NCI-H1436 treated with DMSO at 0.1 percent for 48 hours (cell line): ENCODE measurements at regions not wholly inside any gene's neighbourhood (a gene's known extent, or its start where the extent isn't known, plus 50 kb on each side); places are given as distances from the start of the nearest gene placed in this dataset.

Experiments
- DNase-seq: peaks from one replicate; lab custom pipeline; 2025; lab: John Stamatoyannopoulos, UW

DNA sequence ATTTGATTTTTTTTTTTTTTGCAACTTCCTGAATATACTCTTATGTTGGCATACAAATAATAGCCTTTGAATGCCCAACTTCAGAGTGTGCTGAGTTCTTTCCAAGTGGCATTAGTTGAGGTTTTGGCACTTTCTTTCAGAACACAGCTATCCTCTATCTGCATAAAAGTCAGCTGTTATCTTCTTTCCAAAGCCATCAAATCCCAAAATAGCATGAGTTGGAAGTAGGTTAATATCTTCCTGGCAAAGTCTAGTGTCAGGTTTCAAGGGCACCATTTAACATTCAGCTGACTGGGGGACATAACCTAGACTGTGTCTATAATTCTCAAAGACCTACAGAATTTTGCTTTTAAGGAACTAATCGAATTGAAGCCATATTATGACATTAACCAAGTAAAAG, 223.9 kb downstream of the PLPP3 start:
- no peak for DNase-seq

DNA sequence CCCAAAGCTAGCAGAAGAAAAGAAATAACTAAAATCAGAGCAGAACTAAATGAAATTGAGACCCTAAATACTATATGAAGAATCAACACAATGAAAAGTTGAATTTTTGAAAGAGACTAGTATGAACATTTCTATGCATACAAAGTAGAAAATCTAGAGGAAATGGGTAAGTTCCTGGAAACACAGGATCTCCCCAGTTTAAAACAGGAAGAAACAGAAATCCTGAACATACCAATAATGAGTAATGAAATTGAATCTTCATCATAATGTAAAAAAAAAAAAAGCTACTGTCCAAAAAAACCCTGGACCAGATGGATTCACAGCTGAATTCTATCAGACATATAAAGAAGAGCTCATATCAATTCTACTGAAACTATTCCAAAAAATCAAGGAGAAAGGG, 233.5 kb downstream of the PLPP3 start:
- DNase-seq, result no peak

DNA sequence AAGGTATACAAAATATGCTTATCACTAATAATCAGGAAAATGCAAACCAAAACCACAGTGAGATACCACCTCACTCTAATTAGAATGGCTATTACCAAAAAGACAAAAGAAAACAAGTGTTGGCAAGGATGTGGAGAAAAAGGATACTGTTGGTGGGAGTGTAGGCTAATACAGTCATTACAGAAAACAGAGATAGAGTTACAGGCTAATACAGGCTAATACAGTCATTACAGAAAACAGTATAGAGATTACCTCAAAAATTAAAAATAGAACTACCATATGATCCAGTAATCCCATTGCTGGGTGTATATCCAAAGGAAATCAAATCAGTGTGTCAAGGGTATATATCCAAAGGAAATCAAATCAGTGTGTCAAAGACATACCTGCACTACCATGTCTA, 238.4 kb downstream of the PLPP3 start:
- DNase-seq, result no peak

DNA sequence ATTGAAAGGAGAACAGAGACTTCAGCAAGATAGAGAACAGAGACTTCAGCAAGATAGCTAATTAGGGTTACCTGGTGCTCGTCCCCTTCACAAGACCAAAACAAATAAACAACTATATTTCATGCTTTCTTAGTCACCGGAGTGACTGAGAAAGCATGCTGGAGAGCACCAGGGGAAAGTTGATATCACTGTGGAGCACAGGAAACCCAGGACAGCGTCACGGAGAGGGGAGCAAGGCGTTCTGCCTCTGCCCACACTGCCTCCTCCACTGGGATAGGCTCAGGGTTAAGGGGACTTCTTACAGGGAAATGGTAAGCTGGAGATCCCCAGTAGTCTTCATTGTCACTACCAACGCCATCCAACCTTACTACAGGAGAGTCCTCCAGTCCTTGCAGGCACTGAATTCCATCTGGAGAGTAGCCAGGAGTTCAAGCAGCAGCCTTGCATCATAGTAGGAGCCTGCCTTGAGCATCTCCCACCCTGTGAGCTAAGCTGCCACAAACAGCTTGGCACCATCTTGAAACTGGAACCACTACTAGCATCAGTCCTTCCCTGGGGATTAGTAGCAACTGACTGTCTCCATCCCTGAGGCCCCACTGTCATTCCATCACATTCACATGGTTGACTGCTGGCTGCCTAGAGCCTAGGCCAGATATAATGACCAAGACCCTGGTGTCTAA, 239.4 kb downstream of the PLPP3 start:
- no peak for DNase-seq

DNA sequence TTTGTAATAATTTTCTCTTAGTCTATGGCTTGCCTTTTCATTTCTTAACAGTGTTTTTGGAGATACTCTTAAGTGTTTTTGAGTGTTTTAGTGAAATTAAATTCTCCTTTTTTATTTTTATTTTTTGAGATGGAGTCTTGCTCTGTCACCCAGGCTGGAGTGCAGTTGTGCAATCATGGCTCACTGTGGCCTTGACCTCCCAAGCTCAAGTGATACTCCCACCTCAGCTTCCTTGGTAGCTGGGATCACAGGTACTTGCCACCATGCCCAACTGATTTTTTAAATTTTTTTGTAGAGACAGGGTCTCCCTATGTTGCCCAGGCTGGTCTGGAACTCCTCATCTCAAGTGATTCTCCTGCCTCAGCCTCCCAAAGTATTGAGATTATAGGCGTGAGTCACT, 240.3 kb downstream of the PLPP3 start:
- DNase-seq, result no peak

DNA sequence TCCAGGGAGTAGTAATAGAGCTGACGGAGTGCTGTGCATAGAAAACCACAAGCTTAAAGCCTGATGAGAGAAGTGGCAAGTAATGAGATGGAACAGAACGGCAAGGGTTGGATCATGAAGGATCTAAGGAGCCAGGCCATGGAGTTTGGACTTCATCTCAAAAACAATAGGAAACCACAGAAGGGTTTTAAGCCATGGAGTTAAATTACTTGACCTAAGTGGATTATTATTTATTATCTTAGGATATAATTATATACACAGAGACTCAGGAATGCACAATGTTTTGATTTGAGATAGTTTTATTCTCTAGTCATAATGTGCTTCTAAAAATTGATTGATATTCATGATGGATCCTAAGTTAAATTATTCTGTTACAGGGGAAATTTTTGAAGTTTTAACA, 242.4 kb downstream of the PLPP3 start:
- DNase-seq, result no peak

DNA sequence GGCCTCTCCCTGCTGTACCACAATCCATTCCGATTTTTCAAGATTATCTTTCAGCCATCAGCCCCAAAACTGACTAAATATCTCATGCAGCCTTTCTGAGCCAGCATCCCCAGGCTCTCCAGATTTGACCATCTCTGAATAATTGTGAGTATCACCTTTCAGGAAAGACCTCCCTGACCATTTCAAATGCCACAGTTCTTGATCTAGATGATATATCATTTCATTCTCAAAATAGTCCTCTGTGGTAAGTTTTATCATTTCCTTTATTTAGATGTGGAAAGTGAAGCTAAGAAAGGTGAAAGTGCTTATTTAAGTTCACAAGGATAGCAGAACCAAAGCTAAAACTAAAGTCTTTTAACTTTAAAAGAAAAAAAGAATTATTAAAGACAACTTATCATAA, 244.0 kb downstream of the PLPP3 start:
- DNase-seq, result no peak

DNA sequence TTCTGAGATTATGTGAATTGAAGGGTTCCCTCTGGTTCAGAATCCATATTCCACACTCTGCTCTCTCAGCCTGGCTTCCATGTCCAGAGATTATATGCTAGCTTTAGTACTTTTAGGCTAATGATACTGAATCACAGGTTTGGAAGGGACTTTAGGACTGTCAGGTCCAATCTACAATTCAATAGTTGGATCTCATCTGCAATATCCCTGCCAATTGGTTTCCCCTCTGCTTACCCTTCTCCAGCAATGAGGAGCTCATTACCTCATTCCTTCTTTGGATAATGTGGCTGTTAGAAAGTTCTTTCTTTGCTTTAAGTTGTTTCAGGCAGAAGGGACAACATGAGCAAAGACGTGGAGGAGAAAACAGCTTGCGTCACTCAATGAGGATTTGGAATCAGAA, 245.3 kb downstream of the PLPP3 start:
- no peak for DNase-seq

DNA sequence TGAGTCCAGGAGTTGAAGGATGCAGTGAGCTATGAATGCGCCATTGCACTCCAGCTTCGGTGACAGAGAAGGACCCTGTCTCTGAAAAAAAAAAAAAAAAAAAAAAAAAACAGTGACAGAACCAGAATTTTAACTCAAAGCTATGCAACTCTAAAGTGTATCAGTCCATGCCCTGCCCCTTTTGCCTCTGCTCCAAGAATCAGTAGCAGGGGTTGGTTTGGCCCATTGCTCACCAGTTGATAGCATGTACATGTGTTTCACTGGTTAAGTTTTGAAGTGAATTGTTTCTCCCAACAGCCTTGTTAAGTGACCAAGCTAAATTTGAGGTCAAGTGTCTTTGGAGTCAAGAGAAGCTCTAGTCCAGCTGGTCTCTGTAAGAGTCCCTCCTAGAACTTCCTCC, 245.9 kb downstream of the PLPP3 start:
- DNase-seq, result no peak

DNA sequence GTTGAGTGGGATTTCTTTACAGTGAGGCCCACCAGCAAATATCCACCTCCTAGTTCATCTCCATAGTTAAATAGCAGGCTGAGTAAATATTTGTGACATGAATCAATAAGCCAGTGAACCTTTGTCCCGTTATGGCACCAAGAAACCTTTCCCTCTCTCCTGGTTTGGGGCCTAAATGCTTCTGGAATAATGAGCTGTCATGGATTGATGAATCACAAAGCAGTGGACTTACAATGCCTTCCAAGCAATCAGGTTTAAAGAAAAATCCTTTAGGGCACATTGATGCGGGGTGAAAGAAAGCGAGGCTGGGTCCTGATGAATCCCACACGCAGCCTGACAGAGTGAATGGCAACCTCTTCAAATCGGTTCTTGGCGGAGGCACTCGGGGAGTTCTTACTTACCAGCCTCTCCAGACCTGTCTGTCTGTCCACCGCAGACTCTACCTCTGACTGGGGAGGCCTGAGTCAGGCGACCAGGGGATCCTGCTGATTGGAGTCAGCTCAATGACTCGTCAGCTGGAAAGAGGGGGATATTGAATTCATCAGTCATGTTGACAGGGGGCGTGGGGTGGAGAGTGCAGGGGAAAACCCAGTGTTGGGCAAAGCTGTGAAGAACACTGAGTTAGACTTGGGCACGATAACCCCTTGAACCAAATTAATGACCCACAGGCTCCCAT, 247.3 kb downstream of the PLPP3 start:
- DNase-seq, result no peak

DNA sequence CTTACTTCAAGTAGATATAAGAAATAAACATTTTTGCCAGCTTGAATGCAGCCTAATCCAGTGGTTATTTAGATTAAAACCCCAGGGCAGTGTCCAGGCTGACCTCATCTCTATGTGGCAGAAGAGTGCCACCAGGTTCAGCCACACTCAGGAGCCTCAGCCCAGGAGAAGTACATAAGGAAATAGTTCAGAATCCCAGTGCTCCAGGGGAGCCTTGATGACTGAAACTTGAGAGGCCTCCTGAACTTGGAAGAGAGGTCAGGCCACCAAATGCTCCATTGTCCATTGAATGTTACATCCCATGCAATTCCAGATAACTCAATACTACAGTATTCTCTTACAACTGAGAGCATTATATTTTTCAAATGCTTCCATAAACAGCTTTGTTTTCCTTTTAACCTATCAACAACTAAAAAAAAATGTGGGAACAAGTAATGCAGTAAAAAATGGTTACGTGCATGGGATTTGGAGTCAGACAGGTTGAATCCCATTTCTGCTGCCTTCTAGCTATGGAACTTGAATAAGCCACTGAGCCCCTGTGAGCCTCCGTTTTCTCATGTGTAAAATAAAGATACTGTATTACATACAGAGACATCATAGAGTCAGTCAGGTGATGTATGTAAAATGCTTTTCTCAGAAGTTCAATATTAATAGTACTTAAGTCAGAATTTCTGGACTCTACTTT, 248.0 kb downstream of the PLPP3 start:
- no peak for DNase-seq

DNA sequence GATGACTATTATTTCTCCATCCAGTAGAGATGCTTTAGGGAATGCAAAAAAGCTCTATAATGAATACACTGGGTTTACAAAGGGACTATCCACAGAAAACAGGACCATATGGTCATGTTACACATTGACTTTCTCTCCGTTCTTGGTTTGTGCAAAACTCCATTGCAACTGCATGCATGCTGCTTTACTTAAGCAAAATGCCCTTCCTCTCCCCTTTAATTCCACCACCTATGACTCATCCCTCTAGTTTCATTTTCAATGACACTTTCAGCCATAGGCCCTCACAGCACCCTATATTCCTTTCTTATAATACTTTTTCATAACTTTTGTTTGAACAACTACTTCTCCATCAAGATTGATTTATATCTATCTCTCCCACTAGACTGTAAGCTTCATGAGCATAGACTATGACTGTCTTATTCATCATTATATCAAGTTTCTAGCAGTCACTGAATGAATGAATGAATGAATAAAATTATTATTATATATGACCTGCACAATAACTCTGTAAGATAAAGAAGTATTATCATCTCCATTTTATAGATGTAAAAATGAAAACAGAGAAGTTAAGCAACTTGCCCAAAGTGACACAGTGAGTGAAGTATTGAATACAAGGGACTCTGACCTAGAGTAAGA, 248.9 kb downstream of the PLPP3 start:
- no peak for DNase-seq

DNA sequence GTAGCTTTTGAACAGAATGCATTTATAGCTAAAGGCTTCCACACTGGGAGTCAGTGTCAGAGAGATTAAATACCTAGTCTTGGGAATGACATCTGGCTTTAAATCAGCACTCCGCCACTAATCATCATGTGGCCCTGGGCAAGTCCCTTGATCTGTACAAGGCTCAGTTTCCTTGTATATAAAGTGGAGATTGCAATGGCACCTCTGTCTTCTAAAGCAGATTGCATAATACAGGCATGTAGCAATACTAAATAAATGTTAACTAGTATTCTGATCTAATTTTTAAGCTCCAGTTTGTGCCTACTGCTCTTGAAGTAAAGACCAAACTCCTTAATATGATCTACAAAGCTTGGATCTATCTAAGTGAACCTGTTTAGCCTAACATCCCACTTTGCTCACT, 249.4 kb downstream of the PLPP3 start:
- no peak for DNase-seq

DNA sequence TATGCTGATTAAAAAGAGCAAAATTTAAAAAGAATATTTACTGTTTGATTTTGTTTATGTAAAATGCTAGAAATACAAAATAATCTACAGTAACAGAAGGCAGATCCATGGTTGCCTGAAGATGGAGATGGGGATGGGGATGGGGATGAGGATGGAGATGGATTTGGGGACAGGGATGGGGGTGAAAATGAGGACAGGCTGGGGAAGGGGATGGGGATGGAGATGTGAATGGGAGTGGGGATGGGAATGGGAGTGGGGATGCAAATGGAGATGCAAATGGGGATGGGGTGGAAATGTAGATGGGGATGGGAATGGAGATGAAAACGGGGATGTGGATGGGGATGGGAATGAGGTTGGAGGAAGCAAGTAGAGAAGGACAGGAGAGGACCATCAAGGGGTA, 252.2 kb downstream of the PLPP3 start:
- DNase-seq, result no peak

DNA sequence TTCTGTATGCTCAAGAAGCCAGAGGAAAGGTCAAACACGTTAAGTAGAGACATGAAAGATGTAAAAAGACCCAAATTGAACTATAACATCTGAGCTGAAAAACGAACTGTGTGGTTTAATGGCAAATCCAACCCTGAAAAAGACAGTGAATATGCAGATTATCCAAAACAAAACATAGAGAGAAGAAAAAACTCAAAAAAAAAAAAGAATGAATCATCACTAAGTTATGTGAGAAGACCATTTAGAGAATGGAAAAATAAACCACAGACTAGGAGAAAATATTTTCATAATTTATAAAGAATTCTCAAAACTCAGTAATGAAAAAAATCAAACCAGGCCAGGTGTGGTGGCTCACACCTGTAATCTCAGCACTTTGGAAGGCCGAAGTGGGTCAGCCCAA, 253.3 kb downstream of the PLPP3 start:
- no peak for DNase-seq

DNA sequence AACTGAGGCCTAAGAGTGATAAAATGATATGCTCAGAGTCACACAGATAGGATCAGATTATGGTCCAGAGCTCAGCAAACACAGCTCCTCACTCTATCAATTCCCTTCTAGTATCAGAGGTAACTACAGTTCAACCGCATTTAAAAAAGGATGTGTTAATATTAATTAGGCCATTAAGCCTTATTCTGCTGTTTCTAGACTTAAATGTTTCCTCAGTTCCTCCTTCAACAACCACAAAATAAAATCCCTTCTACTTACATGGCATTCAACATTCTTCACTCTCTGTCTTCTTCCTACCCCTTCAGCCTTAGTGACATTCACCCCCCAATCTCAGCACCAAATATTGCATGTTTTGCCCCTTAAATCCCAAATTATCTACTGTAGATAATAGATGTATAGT, 254.9 kb downstream of the PLPP3 start:
- DNase-seq, result no peak

DNA sequence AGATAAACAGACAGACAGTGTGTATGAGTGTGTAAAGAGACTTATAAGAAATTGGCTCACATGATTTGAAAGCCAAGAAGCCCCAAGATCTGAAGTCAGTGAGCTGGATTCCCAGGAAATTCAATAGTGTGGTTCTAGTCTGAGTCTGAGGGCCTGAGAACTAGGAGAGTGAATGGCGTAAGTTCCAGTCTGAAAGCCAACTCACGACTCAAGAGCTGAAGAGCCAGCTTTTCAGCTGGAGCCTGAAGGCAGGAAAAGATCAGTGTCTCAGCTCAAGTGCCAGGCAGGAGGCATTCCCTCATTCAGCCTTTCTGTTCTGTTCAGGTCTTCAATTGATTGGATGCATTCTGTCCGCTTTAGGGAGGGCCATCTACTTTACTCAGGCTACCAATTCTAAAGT, 257.2 kb downstream of the PLPP3 start:
- DNase-seq, result no peak

DNA sequence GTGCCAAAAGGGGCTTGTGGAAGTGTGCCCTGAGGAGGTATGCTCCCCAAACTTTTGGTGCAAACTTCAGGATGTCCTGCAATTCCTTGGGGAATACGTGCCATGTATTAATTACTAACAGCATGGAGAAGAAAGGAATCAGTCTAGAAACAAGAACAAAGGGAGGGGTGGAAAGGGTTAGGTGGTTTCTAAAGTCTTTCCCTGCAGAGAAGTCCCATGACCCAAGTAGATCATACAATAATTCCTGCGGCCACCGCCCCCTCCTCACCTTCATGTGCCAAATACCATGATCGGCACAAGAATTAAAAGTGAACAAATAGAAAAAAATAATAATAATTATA, 258.2 kb downstream of the PLPP3 start:
- DNase-seq, result no peak

DNA sequence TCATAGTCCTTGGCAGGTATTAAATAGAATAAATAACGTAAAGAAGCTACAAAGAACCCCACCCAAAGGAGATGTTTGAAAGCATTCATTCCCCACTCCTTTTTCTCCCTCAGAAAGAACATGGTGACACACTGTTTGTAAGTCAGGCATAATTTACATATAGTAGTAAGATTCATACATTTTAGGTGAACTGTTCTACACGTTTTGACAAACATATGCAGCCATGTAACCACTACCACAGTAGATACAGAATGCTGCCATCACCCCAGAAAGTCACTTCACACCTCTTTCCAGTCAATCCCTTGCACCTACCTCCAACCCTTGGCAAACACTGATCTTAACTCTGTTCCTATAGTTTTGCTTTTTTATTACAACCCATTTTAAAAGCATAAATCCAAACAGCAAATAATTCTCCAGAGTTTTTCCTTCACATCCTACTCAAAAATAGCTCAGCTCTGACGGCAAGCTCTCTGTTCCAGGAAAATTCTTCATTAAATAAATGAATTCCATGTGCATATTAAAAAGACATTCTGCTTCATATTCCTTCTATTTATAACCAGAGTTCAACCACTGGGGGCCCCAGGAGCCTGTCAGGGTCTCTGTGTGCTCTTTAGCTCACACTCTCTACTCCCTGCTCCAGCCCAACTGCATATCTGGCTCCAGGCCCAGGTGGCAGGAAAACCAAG, 258.8 kb downstream of the PLPP3 start:
- DNase-seq, result no peak

DNA sequence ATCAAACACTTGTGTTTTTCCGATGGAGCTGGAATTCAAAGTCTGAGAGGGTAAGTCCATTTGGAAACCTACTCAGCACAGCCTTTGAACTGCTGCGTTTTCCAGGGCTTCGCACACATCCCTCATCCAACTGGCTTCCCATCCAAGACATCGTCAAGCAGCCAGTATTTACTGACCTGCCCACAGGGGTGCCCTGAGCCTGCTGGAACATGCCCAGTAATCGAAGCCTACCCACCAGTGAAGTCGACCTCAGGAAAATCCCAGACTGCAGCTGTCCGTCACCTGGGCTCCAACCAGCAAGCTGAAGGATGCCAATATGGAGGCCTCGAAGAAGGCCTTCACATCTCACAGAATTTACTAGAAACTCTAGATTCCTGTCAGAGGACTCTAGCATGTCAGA, 261.6 kb downstream of the PLPP3 start:
- DNase-seq, result no peak

DNA sequence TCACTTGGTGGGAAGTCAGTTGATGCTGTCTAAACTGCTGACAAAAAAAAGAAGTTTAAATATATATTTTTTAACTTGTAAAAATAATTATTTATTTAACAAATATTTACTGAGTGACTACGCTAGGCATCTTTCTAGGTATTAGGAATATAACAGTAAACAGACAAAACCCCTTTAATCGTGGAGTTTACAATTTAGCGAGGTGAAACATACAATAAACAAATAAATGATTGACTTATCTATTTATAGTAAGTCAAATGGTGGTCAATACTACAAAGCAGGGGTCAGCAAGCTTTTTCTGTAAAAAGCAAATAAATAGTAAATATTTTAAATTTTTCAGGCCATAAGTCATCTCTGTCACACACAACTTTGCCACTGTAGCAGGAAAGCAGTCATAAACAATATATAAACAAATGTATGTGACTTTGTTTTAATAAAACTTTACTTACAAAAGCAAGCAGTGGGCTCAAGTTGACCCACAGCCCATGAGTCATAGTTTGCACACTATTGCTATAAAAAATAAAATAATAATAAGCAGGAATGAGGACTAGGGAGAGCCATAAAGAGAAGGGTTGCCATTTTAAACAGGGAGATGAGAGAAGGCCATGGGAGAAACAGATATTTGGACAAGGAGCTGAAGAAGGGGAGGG, 263.9 kb downstream of the PLPP3 start:
- no peak for DNase-seq

DNA sequence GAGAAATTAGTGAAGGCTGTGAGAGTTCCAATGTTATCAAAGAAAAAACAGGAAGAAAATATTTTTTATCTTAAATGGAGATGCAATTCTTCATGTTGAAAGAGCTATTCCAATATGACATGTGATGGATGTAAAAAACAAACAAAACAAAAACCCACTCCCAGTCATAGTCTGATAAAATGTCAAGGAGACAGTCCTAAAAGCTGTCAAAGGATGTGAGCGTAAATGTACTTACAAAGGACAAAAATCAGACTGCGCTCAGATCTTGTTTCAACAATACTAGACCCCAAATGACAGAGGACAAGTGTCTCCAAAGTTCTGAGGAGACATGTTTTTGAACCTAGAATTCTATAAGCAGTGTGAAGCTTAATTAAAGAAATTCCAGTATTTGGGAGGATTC, 265.8 kb downstream of the PLPP3 start:
- DNase-seq, result no peak
